ENCODE measurements at regions not wholly inside any gene's neighbourhood (a gene's known extent, or its start where the extent isn't known, plus 50 kb on each side); places are given as distances from the start of the nearest gene placed in this dataset.

GRCh38 chr3:194876403-194877095 is 190.9 kb downstream of the FAM43A start:
- 85% methylated on average over 12 of the region's 12 CpGs for WGBS (ENCODE audit: low lambda C conversion rate)
- no peaks in the 10 kb centered on the region for H3K27me3 ChIP-seq (ENCODE audit: insufficient read depth)
- no peaks in the 10 kb centered on the region for H3K79me2 ChIP-seq (ENCODE audit: insufficient read depth)
- no peaks in the 10 kb centered on the region for H3K9me3 ChIP-seq
- no peaks in the 10 kb centered on the region for H4K20me1 ChIP-seq (ENCODE audit: insufficient read depth)
- no peak for DNase-seq
- H3K4me3 ChIP-seq (ENCODE audit: low read depth in 2 of 2, low read length in 1 of 2), result no peak overlapping the region
- H3K4me2 ChIP-seq, result no peak overlapping the region
- H3K9ac ChIP-seq, result no peak overlapping the region
- H3F3A ChIP-seq (replicated peaks; ENCODE audit: insufficient read depth), result peaks cover 14% of the 10 kb centered on the region
- TF ChIP-seq ZBTB33 (IDR thresholded peaks at IDR 0.05; ENCODE audit: borderline replicate concordance, low read depth) (no peak), MXI1 (IDR thresholded peaks at IDR 0.05; ENCODE audit: low read depth, low read length) (no peak), TEAD4 (IDR thresholded peaks at IDR 0.05; ENCODE audit: borderline replicate concordance, insufficient read depth) (no peak), USF1 (IDR thresholded peaks at IDR 0.05; ENCODE audit: borderline replicate concordance, low read depth) (no peak), FOXJ3 (CRISPR knock-in tag; IDR thresholded peaks at IDR 0.05) (no peak), RAD21 (IDR thresholded peaks at IDR 0.05; ENCODE audit: low read length) (no peak), NFIC (IDR thresholded peaks at IDR 0.05; ENCODE audit: borderline replicate concordance) (no peak), RCOR1 (IDR thresholded peaks at IDR 0.05; ENCODE audit: low read length) (no peak), EP300 (IDR thresholded peaks at IDR 0.05; ENCODE audit: borderline replicate concordance in 1 of 2, low read depth in 1 of 2, low read length in 1 of 2) (no peak), REST (IDR thresholded peaks at IDR 0.05; ENCODE audit: low read depth, low read length) (no peak), CHD2 (IDR thresholded peaks at IDR 0.05; ENCODE audit: low read length, partially characterized antibody) (no peak), GATA2 (CRISPR knock-in tag; IDR thresholded peaks at IDR 0.05) (no peak), FOXM1 (IDR thresholded peaks at IDR 0.05; ENCODE audit: low read depth) (no peak), JUND (IDR thresholded peaks at IDR 0.05) (no peak)
- H3K36me3 ChIP-seq (replicated peaks in 1 of 2; ENCODE audit: control insufficient read depth in 1 of 2, insufficient read depth in 2 of 2, low read length in 1 of 2), result no peaks in the 10 kb centered on the region
- CTCF ChIA-PET, result interaction anchor here (0.5 to 1.6 kb wide), 4 partner anchors 41 to 205 kb away, joined by 3 to 6 read pairs (median 3); no protein-coding TSS in a partner anchor
- H3K4me1 ChIP-seq (ENCODE audit: control insufficient read depth in 1 of 2, insufficient read depth in 2 of 2, low read depth in 1 of 2, low read length in 1 of 2), result peaks cover 17 to 32% of the 10 kb centered on the region in 2 experiments
- POLR2A ChIA-PET, result no interaction called here
- H3K27ac ChIP-seq (ENCODE audit: low read depth in 2 of 2, low read length in 1 of 2), result no peak overlapping the region
- H3K9me2 ChIP-seq, result no peaks in the 10 kb centered on the region
- H2AFZ ChIP-seq (ENCODE audit: low read depth), result no peak overlapping the region
